Fibroblast of lung (primary cell): ENCODE measurements at regions not wholly inside any gene's neighbourhood (a gene's known extent, or its start where the extent isn't known, plus 50 kb on each side); places are given as distances from the start of the nearest gene placed in this dataset.

ENCODE experiments used
- DNase-seq, 2 donors: peaks; one replicate each; pipeline versions ENCODE4 v3.0.0 to v3.0.0-alpha.2; 2010; ENCODE audit warnings: low read depth in 2 of 2
- H2AFZ ChIP-seq: 2 replicates; pipeline ENCODE4 v1.5.1; 2012; ENCODE audit warnings: low read length, control low read depth, inconsistent platforms
- H3K27ac ChIP-seq: 2 replicates; pipeline ENCODE4 v1.5.1; 2011; ENCODE audit warnings: low read length, control low read depth; ENCODE audit not compliant: insufficient read depth
- H3K27me3 ChIP-seq: 2 replicates; pipeline ENCODE4 v1.5.1; 2011; ENCODE audit warnings: mild to moderate bottlenecking, low read length; ENCODE audit not compliant: control insufficient read depth, insufficient read depth
- H3K36me3 ChIP-seq: 2 replicates; pipeline ENCODE4 v1.5.1; 2011; ENCODE audit warnings: low read length; ENCODE audit not compliant: control insufficient read depth, insufficient read depth
- H3K4me1 ChIP-seq: 2 replicates; pipeline ENCODE4 v1.5.1; 2011; ENCODE audit warnings: low read length; ENCODE audit not compliant: control insufficient read depth, insufficient read depth; ENCODE audit errors: extremely low read depth
- H3K4me2 ChIP-seq: 2 replicates; pipeline ENCODE4 v1.5.1; 2011; ENCODE audit warnings: low read length, control low read depth; ENCODE audit not compliant: insufficient read depth; ENCODE audit errors: extremely low read depth
- H3K4me3 ChIP-seq, 4 experiments: fragments of 200-600 bp in 1 of 4; sonication (generic) in 1 of 4; replicated peaks in 1 of 4; 2 replicates each; pipeline ENCODE4 v1.5.1; 2011 to 2016; ENCODE audit warnings: low read length in 4 of 4, low read depth in 3 of 4, mild to moderate bottlenecking in 3 of 4, control low read depth in 2 of 4, inconsistent platforms in 1 of 4, mixed read lengths in 1 of 4; ENCODE audit not compliant: insufficient read depth in 1 of 4; ENCODE audit errors: control extremely low read depth in 1 of 4
- H3K79me2 ChIP-seq: 2 replicates; pipeline ENCODE4 v1.5.1; 2012; ENCODE audit warnings: mild to moderate bottlenecking, low read length, inconsistent platforms; ENCODE audit not compliant: control insufficient read depth, insufficient read depth
- H3K9ac ChIP-seq: 2 replicates; pipeline ENCODE4 v1.5.1; 2011; ENCODE audit warnings: mild to moderate bottlenecking, low read length, control low read depth; ENCODE audit not compliant: insufficient read depth
- H3K9me3 ChIP-seq: 2 replicates; pipeline ENCODE4 v1.5.1; 2012; ENCODE audit warnings: low read depth, low read length; ENCODE audit not compliant: control insufficient read depth, insufficient read depth
- H4K20me1 ChIP-seq: 2 replicates; pipeline ENCODE4 v1.5.1; 2011; ENCODE audit warnings: low read length; ENCODE audit not compliant: control insufficient read depth, insufficient read depth; ENCODE audit errors: extremely low read depth
- EZH2 ChIP-seq: IDR thresholded peaks from 2 replicates; pipeline ENCODE4 v1.5.1; 2012; ENCODE audit warnings: low read length, control low read depth, mild to moderate bottlenecking; ENCODE audit errors: missing control alignments
- TF ChIP-seq, protein P1 (sequence below), 2 donors: IDR thresholded peaks in 1 of 2; conservative IDR thresholded peaks in 1 of 2; 1 replicate in 1 of 2; 2 replicates in 1 of 2; pipeline ENCODE4 v1.5.1; 2011 to 2012; ENCODE audit warnings: low read length in 2 of 2, control low read depth in 1 of 2, inconsistent platforms in 1 of 2, low read depth in 1 of 2, mild to moderate bottlenecking in 1 of 2

DNA sequence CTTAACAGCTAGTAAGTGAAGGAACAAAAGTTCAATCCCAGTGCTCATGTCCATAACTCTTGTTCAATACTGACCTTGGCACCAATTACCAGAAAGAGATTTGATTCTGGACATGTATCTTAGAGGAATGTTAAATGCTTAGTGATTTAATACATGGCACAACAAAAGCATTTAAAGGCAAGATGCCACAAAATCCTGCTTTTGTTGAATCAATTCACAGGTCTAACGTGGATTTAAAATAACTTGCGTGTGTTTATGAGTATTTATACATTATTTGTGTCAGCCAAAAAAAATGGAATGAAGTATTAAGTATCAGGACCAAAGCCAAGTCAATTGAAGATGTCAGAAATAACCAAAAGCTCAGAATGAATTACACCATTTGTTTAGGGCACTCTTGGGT lies 85.4 kb upstream of the GIMD1 start:
- H3K36me3 ChIP-seq: no peaks in the 10 kb centered on the region
- no peak overlapping the region for H2AFZ ChIP-seq

DNA sequence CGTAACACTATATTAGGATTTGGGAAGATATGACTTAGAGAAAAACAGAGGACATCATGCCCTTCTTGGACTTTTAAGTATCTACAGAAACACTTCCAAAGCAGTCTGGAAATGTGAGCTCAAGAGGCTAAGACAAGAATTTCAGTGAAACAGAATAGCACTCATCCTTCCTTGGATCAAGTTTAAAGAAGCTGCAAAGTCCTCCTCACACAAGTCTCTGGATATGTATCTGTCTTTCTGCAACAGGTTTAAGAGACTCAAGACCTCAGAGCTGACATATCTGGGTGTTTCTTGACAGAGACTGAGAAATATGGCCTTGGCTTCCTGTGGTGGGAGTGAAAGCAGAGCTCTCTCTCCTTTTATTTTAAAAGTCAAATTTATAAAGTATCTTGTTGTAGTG lies 82.5 kb upstream of the GIMD1 start:
- H3K27me3 ChIP-seq: no peaks in the 10 kb centered on the region
- no peaks in the 10 kb centered on the region for H3K4me1 ChIP-seq
- H3K27ac ChIP-seq: no peak overlapping the region
- TF ChIP-seq, protein P1, sequence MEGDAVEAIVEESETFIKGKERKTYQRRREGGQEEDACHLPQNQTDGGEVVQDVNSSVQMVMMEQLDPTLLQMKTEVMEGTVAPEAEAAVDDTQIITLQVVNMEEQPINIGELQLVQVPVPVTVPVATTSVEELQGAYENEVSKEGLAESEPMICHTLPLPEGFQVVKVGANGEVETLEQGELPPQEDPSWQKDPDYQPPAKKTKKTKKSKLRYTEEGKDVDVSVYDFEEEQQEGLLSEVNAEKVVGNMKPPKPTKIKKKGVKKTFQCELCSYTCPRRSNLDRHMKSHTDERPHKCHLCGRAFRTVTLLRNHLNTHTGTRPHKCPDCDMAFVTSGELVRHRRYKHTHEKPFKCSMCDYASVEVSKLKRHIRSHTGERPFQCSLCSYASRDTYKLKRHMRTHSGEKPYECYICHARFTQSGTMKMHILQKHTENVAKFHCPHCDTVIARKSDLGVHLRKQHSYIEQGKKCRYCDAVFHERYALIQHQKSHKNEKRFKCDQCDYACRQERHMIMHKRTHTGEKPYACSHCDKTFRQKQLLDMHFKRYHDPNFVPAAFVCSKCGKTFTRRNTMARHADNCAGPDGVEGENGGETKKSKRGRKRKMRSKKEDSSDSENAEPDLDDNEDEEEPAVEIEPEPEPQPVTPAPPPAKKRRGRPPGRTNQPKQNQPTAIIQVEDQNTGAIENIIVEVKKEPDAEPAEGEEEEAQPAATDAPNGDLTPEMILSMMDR (conservative IDR thresholded peaks at IDR 0.05 in 1 of 2, IDR thresholded peaks at IDR 0.05 in 1 of 2; ENCODE audit: low read depth in 1 of 2, low read length in 2 of 2): no peak
- no peak for TF ChIP-seq EZH2
- no peak overlapping the region for H2AFZ ChIP-seq
- H4K20me1 ChIP-seq: no peaks in the 10 kb centered on the region
- H3K36me3 ChIP-seq: no peaks in the 10 kb centered on the region
- no peak for DNase-seq
- no peaks in the 10 kb centered on the region for H3K9me3 ChIP-seq
- no peaks in the 10 kb centered on the region for H3K79me2 ChIP-seq
- H3K4me3 ChIP-seq: no peak overlapping the region
- H3K9ac ChIP-seq: no peak overlapping the region
- H3K4me2 ChIP-seq: no peak overlapping the region

More for the DNA sequence above, 85.4 kb upstream of the GIMD1 start:
- H3K4me3 ChIP-seq: no peak overlapping the region
- no peak for TF ChIP-seq EZH2
- TF ChIP-seq, protein P1 (conservative IDR thresholded peaks at IDR 0.05 in 1 of 2, IDR thresholded peaks at IDR 0.05 in 1 of 2; ENCODE audit: low read depth in 1 of 2, low read length in 2 of 2): no peak
- no peak for DNase-seq
- H4K20me1 ChIP-seq: no peaks in the 10 kb centered on the region
- H3K4me2 ChIP-seq: no peak overlapping the region
- no peak overlapping the region for H3K9ac ChIP-seq
- H3K27ac ChIP-seq: no peak overlapping the region
- no peaks in the 10 kb centered on the region for H3K27me3 ChIP-seq
- no peaks in the 10 kb centered on the region for H3K9me3 ChIP-seq
- no peaks in the 10 kb centered on the region for H3K4me1 ChIP-seq
- no peaks in the 10 kb centered on the region for H3K79me2 ChIP-seq

GRCh38 chr4:106450249-106450648 lies 81.7 kb upstream of the GIMD1 start:
- H3K9ac ChIP-seq: no peak overlapping the region
- no peak overlapping the region for H3K27ac ChIP-seq
- no peaks in the 10 kb centered on the region for H4K20me1 ChIP-seq
- no peak overlapping the region for H2AFZ ChIP-seq
- H3K4me3 ChIP-seq: no peak overlapping the region
- no peaks in the 10 kb centered on the region for H3K9me3 ChIP-seq
- H3K36me3 ChIP-seq: no peaks in the 10 kb centered on the region
- no peaks in the 10 kb centered on the region for H3K27me3 ChIP-seq
- DNase-seq: peak in 1 of 2 donors; percentile 20
- H3K79me2 ChIP-seq: no peaks in the 10 kb centered on the region
- H3K4me1 ChIP-seq: no peaks in the 10 kb centered on the region
- no peak overlapping the region for H3K4me2 ChIP-seq
- TF ChIP-seq EZH2: no peak
- TF ChIP-seq, protein P1 (conservative IDR thresholded peaks at IDR 0.05 in 1 of 2, IDR thresholded peaks at IDR 0.05 in 1 of 2; ENCODE audit: low read depth in 1 of 2, low read length in 2 of 2): no peak
